ENCODE measurements at regions not wholly inside any gene's neighbourhood (a gene's known extent, or its start where the extent isn't known, plus 50 kb on each side); places are given as distances from the start of the nearest gene placed in this dataset.

DNA sequence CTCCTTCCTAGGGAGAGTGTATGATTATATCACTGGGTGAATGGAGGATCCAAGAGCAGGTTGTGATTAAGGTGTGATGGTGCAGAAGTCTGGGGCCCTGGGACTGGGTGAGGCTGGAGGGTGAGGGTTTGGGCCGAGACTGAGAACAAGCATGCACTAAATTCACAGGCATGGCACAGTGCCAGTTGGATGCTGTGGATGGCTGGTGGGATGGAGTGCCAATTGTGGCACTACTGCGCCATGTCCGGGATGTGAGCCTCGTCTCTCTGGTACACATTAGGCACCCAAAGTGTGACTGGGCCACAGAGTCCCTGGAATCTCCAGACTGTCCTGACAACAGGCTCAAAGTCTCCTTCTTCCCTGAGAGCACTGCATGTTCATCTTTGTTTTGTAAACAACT, 208.1 kb downstream of the EMX2 start:
- no peak overlapping the region for H3K27ac Mint-ChIP-seq
- H3K36me3 Mint-ChIP-seq = no peaks in the 10 kb centered on the region
- DNase-seq (ENCODE audit: extremely low spot score, unreplicated experiment) = no peak
- H3K27me3 Mint-ChIP-seq = peaks cover 7% of the 10 kb centered on the region
- H3K4me3 Mint-ChIP-seq = no peak overlapping the region
- no peaks in the 10 kb centered on the region for H3K9me3 Mint-ChIP-seq
- peaks cover 7% of the 10 kb centered on the region for H3K4me1 Mint-ChIP-seq (ENCODE audit: unreplicated experiment)
- TF ChIP-seq, protein P1, sequence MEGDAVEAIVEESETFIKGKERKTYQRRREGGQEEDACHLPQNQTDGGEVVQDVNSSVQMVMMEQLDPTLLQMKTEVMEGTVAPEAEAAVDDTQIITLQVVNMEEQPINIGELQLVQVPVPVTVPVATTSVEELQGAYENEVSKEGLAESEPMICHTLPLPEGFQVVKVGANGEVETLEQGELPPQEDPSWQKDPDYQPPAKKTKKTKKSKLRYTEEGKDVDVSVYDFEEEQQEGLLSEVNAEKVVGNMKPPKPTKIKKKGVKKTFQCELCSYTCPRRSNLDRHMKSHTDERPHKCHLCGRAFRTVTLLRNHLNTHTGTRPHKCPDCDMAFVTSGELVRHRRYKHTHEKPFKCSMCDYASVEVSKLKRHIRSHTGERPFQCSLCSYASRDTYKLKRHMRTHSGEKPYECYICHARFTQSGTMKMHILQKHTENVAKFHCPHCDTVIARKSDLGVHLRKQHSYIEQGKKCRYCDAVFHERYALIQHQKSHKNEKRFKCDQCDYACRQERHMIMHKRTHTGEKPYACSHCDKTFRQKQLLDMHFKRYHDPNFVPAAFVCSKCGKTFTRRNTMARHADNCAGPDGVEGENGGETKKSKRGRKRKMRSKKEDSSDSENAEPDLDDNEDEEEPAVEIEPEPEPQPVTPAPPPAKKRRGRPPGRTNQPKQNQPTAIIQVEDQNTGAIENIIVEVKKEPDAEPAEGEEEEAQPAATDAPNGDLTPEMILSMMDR (conservative IDR thresholded peaks at IDR 0.05) = no peak

DNA sequence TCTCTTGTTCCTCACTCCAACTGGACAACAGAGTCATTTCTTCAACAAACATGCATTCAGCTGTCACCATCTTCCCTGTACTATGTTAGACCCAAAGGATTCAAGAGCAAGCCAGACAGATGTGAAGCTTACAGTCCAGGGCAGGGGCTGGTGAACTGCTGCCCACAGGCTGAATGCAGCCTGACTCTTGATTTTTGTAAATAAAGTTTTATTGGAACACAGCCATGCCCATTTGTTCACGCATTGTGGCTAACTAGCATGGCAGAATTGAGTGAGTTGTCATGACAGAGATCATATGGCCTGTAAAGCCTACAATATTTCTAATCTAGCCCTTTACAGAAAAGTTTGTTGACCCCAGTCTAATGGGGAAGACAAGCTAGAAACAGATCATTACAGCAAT, 208.7 kb downstream of the EMX2 start:
- Mint-ChIP-seq H3K27me3 (peaks cover 9% of the 10 kb centered on the region), H3K4me1 (ENCODE audit: unreplicated experiment) (peaks cover 7% of the 10 kb centered on the region), H3K4me3 (no peak overlapping the region), H3K9me3 (no peaks in the 10 kb centered on the region), H3K27ac (no peak overlapping the region), H3K36me3 (no peaks in the 10 kb centered on the region)
- TF ChIP-seq, protein P1 (conservative IDR thresholded peaks at IDR 0.05) = no peak
- no peak for DNase-seq (ENCODE audit: extremely low spot score, unreplicated experiment)

DNA sequence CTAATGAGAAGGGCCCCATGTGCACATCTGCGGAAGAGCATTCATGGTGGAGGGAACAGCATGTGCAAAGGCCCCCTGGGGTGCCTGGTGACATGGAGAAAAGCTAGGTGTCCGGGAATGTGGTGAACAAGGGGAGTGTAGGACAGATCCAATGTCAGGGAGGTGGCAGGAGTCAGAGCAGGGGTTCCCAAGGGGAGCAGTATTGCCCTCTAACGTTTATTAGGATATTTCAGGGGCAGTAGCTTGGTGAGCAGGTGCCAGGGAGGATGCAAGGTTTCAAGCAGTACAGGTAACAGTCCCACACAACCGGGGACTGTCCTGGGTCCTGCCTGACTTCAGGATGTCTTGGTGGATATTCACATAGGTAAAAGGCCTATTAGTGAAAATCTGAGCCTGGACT, 209.6 kb downstream of the EMX2 start:
- H3K4me3 Mint-ChIP-seq = no peak overlapping the region
- H3K4me1 Mint-ChIP-seq (ENCODE audit: unreplicated experiment) = peaks cover 10% of the 10 kb centered on the region
- no peaks in the 10 kb centered on the region for H3K9me3 Mint-ChIP-seq
- H3K27ac Mint-ChIP-seq = no peak overlapping the region
- no peaks in the 10 kb centered on the region for H3K36me3 Mint-ChIP-seq
- H3K27me3 Mint-ChIP-seq = peaks cover 9% of the 10 kb centered on the region
- no peak for DNase-seq (ENCODE audit: extremely low spot score, unreplicated experiment)
- TF ChIP-seq, protein P1 (conservative IDR thresholded peaks at IDR 0.05) = no peak

DNA sequence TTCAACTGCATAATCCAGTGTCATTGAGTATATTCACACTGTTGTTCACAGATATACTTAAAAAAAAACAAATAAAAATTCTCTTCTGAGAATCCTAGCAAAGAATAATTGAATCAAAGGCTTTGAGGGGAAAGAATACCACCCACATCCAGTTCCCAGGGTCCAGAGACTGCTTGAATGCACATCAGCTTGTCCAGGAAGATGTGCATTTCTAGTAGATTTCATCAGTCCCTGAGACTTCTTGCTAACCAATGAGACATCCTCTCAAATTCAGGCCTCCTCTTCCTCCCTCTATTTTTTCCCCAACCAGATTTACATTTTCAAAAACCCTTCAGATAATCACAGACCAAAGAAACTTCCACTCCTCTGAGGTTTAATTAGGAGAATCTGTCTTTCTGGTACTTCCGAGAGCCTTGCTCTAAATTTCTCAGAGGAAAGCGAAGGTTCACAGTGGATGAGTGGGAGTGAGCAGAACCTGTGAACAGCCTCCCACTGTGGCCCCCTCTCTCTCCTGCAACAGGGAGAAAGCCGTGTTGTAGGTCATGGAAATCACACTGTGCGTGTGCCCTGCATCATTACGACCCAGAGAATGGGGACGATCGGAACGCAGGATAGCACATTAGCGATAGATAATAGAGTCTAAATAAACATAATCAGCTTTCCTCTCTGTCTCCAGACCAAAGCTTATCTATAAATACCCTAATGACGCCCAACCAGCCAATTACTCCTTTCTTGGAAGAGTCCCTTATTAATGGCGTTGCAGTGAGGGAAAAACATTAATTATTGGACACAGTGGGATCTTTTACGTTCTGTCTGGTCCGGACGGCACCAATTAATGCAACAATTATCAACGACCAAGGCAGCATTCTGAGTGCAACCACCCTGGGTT, 212.5 kb downstream of the EMX2 start:
- H3K27me3 Mint-ChIP-seq = peaks cover 5% of the 10 kb centered on the region
- TF ChIP-seq, protein P1 (conservative IDR thresholded peaks at IDR 0.05) = no peak
- H3K4me3 Mint-ChIP-seq = no peak overlapping the region
- peaks cover 12% of the 10 kb centered on the region for H3K4me1 Mint-ChIP-seq (ENCODE audit: unreplicated experiment)
- no peaks in the 10 kb centered on the region for H3K9me3 Mint-ChIP-seq
- H3K27ac Mint-ChIP-seq = no peak overlapping the region
- no peaks in the 10 kb centered on the region for H3K36me3 Mint-ChIP-seq
- no peak for DNase-seq (ENCODE audit: extremely low spot score, unreplicated experiment)

DNA sequence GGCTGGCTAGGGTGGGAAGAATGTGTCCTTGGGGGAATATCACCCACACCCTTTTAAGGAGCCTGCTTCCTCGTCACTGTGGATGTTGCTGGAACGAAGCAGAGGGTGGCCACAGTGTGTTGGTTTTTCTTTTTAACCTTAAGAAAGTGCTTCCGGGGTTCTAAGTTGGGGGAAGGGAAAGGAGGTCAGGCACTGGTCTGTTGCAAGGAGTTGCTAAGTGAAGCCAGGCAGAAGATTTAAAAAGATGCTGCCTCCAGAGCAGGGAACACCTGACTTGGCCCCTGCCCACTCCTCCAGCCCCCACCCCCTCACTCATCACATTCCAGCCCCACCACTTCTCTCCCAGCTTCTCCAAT, 213.1 kb downstream of the EMX2 start:
- H3K4me3 Mint-ChIP-seq = no peak overlapping the region
- no peak for DNase-seq (ENCODE audit: extremely low spot score, unreplicated experiment)
- H3K27ac Mint-ChIP-seq = no peak overlapping the region
- no peaks in the 10 kb centered on the region for H3K9me3 Mint-ChIP-seq
- peaks cover 12% of the 10 kb centered on the region for H3K4me1 Mint-ChIP-seq (ENCODE audit: unreplicated experiment)
- TF ChIP-seq, protein P1 (conservative IDR thresholded peaks at IDR 0.05) = no peak
- no peaks in the 10 kb centered on the region for H3K36me3 Mint-ChIP-seq
- H3K27me3 Mint-ChIP-seq = peaks cover 5% of the 10 kb centered on the region

All from type B pancreatic cell (in vitro differentiated cells).